H1 (cell line): ENCODE measurements at regions not wholly inside any gene's neighbourhood (a gene's known extent, or its start where the extent isn't known, plus 50 kb on each side); places are given as distances from the start of the nearest gene placed in this dataset.

Source experiments
- CTCF ChIA-PET: fragments of 300-600 bp; sonication (Branson Sonifier 250); formaldehyde crosslinking; loops from one replicate; lab custom pipeline; 2021; ENCODE audit not compliant: partially characterized antibody; lab: Charles Lee
- POLR2A ChIA-PET: fragments of 300-600 bp; sonication (Branson Sonifier 250); formaldehyde crosslinking; loops from one replicate; lab custom pipeline; 2021; ENCODE audit warnings: inconsistent platforms; ENCODE audit not compliant: partially characterized antibody; lab: Charles Lee
- DNase-seq, 2 experiments: peaks; one replicate each; pipeline versions ENCODE4 v3.0.0 to v3.0.0-alpha.2; 2010 to 2022; ENCODE audit warnings: low spot score in 2 of 2, low read depth in 1 of 2, mixed read lengths in 1 of 2
- FAIRE-seq: peaks from 2 replicates; lab custom pipeline; 2011; peaks lifted over from hg19 to GRCh38; lab: Jason Lieb, UNC
- H2AFZ ChIP-seq: 2 replicates; pipeline ENCODE4 v1.8.1; 2012; ENCODE audit warnings: low read length, inconsistent platforms
- H2AK5ac ChIP-seq: 2 replicates; pipeline ENCODE4 v1.6.1; 2013; ENCODE audit warnings: low read depth, low read length
- H2BK120ac ChIP-seq: replicated peaks from 2 replicates; pipeline ENCODE3; 2013; ENCODE audit warnings: low read depth, low read length, inconsistent platforms
- H2BK12ac ChIP-seq: 2 replicates; pipeline ENCODE4 v1.6.1; 2013; ENCODE audit warnings: low read depth, low read length
- H2BK15ac ChIP-seq: 2 replicates; pipeline ENCODE4 v1.6.1; 2013; ENCODE audit warnings: low read length
- H2BK20ac ChIP-seq: 2 replicates; pipeline ENCODE4 v1.6.1; 2013; ENCODE audit warnings: low read length
- H2BK5ac ChIP-seq: 2 replicates; pipeline ENCODE4 v1.6.1; 2013; ENCODE audit warnings: low read depth, low read length
- H3K14ac ChIP-seq: 2 replicates; pipeline ENCODE4 v1.6.1; 2013; ENCODE audit warnings: inconsistent platforms; ENCODE audit not compliant: insufficient read length
- H3K18ac ChIP-seq: 2 replicates; pipeline ENCODE4 v1.6.1; 2013; ENCODE audit warnings: low read length; ENCODE audit errors: extremely low read depth
- H3K23ac ChIP-seq: 2 replicates; pipeline ENCODE4 v1.6.1; 2013; ENCODE audit warnings: inconsistent platforms; ENCODE audit not compliant: insufficient read length
- H3K23me2 ChIP-seq: 2 replicates; pipeline ENCODE4 v1.6.1; 2013; ENCODE audit warnings: low read depth, low read length
- H3K27ac ChIP-seq: 2 replicates; pipeline ENCODE4 v1.6.1; 2011; ENCODE audit warnings: low read depth, low read length, inconsistent platforms
- H3K27me3 ChIP-seq, 4 experiments: replicated peaks in 1 of 4; 1 replicate in 1 of 4; 2 replicates in 3 of 4; pipeline versions ENCODE4 v1.6.1 to v1.8.1; 2011 to 2013; ENCODE audit warnings: low read length in 3 of 4, mild to moderate bottlenecking in 3 of 4, inconsistent platforms in 2 of 4, mixed read lengths in 2 of 4, moderate library complexity in 1 of 4; ENCODE audit not compliant: control insufficient read depth in 3 of 4, insufficient read depth in 3 of 4; ENCODE audit errors: extremely low read depth in 1 of 4
- H3K36me3 ChIP-seq, 4 experiments: 2 replicates each; pipeline versions ENCODE4 v1.6.1 to v1.8.1; 2011 to 2013; ENCODE audit warnings: mild to moderate bottlenecking in 4 of 4, low read length in 3 of 4, moderate library complexity in 2 of 4, control low read depth in 1 of 4, inconsistent platforms in 1 of 4; ENCODE audit not compliant: insufficient read depth in 4 of 4, control insufficient read depth in 2 of 4
- H3K4ac ChIP-seq: replicated peaks from 2 replicates; pipeline ENCODE3; 2013; ENCODE audit warnings: low read length, low read depth, mixed read lengths, inconsistent platforms; ENCODE audit not compliant: insufficient read length
- H3K4me1 ChIP-seq, 4 experiments: replicated peaks in 1 of 4; 1 replicate in 1 of 4; 2 replicates in 3 of 4; pipeline versions ENCODE4 v1.6.1 to v1.8.1; 2011 to 2013; ENCODE audit warnings: low read length in 3 of 4, inconsistent platforms in 2 of 4, mixed read lengths in 1 of 4; ENCODE audit not compliant: insufficient read depth in 4 of 4, control insufficient read depth in 3 of 4
- H3K4me2 ChIP-seq, 2 experiments: 2 replicates each; pipeline versions ENCODE4 v1.6.1 to v1.8.1; 2011 to 2013; ENCODE audit warnings: low read depth in 2 of 2, low read length in 2 of 2, control low read depth in 1 of 2, inconsistent platforms in 1 of 2, mild to moderate bottlenecking in 1 of 2; ENCODE audit not compliant: insufficient read depth in 1 of 2
- H3K4me3 ChIP-seq, 4 experiments: fragments of 200-600, 300-600 bp in 1 of 4; sonication (generic), shearing (Covaris generic), sonication (Bioruptor Twin) in 1 of 4; 2 replicates each; pipeline versions ENCODE4 v1.5.1 to v1.8.1; 2011 to 2016; ENCODE audit warnings: low read length in 4 of 4, low read depth in 3 of 4, control low read depth in 2 of 4, inconsistent platforms in 2 of 4, mild to moderate bottlenecking in 2 of 4, mixed read lengths in 1 of 4, moderate library complexity in 1 of 4; ENCODE audit not compliant: insufficient read depth in 2 of 4; ENCODE audit errors: extremely low read depth in 1 of 4
- H3K56ac ChIP-seq: replicated peaks from 2 replicates; pipeline ENCODE3; 2013; ENCODE audit warnings: low read depth, mild to moderate bottlenecking, mixed read lengths, low read length, inconsistent platforms; ENCODE audit not compliant: insufficient read length
- H3K79me1 ChIP-seq: 2 replicates; pipeline ENCODE4 v1.6.1; 2013; ENCODE audit warnings: low read depth, low read length, control low read depth
- H3K79me2 ChIP-seq, 2 experiments: 2 replicates each; pipeline versions ENCODE4 v1.6.1 to v1.8.1; 2012 to 2013; ENCODE audit warnings: low read length in 2 of 2, mild to moderate bottlenecking in 2 of 2, inconsistent platforms in 1 of 2; ENCODE audit not compliant: insufficient read depth in 2 of 2, control insufficient read depth in 1 of 2
- H3K9ac ChIP-seq, 4 experiments: replicated peaks in 1 of 4; 1 replicate in 1 of 4; 2 replicates in 3 of 4; pipeline versions ENCODE4 v1.6.1 to v1.8.1; 2011 to 2013; ENCODE audit warnings: low read depth in 3 of 4, low read length in 3 of 4, control low read depth in 2 of 4, mild to moderate bottlenecking in 2 of 4, moderate library complexity in 2 of 4, inconsistent platforms in 1 of 4; ENCODE audit errors: extremely low read depth in 1 of 4
- H3K9me3 ChIP-seq, 2 experiments: 2 replicates each; pipeline versions ENCODE4 v1.6.1 to v1.8.1; 2012 to 2013; ENCODE audit warnings: mild to moderate bottlenecking in 2 of 2, moderate library complexity in 2 of 2, control low read depth in 1 of 2, inconsistent platforms in 1 of 2, low read depth in 1 of 2, low read length in 1 of 2, mixed read lengths in 1 of 2; ENCODE audit not compliant: insufficient read depth in 2 of 2
- H4K20me1 ChIP-seq, 2 experiments: replicated peaks in 1 of 2; 2 replicates each; pipeline versions ENCODE3 to v1.8.1; 2011 to 2013; ENCODE audit warnings: inconsistent platforms in 2 of 2, low read length in 2 of 2, mild to moderate bottlenecking in 1 of 2; ENCODE audit not compliant: insufficient read depth in 2 of 2, control insufficient read depth in 1 of 2
- H4K5ac ChIP-seq: 2 replicates; pipeline ENCODE4 v1.6.1; 2013; ENCODE audit warnings: low read length, low read depth, mixed read lengths, inconsistent platforms; ENCODE audit not compliant: insufficient read length
- H4K8ac ChIP-seq: 2 replicates; pipeline ENCODE4 v1.8.0; 2013; ENCODE audit warnings: mild to moderate bottlenecking, moderate library complexity, low read length, inconsistent platforms; ENCODE audit not compliant: insufficient read depth; ENCODE audit errors: extremely low read depth
- H4K91ac ChIP-seq: replicated peaks from 2 replicates; pipeline ENCODE3; 2013; ENCODE audit warnings: low read length, mixed read lengths, inconsistent platforms; ENCODE audit not compliant: insufficient read length
- CTBP2 ChIP-seq: IDR thresholded peaks from 2 replicates; pipeline ENCODE4 v1.7.0; 2011; ENCODE audit warnings: borderline replicate concordance, mild to moderate bottlenecking, moderate library complexity, mixed read lengths, low read length; ENCODE audit not compliant: insufficient read depth, insufficient read length
- GTF2F1 ChIP-seq: IDR thresholded peaks from 2 replicates; pipeline ENCODE4 v1.6.1; 2012; ENCODE audit warnings: low read depth, low read length, improper control_type of control experiment, borderline replicate concordance
- POLR2AphosphoS5 ChIP-seq: IDR thresholded peaks from 2 replicates; pipeline ENCODE4 v1.6.1; 2011; ENCODE audit warnings: low read depth, low read length
- WGBS, 2 experiments: shearing (Covaris generic) in 1 of 2; methylation state at CpG; one replicate each; pipeline versions ENCODE4 v1.1.6 to v1.1.7; 2013 to 2015; ENCODE audit warnings: low lambda C conversion rate in 2 of 2, mixed read lengths in 2 of 2, inconsistent platforms in 1 of 2, low coverage in 1 of 2, missing lambda C conversion rate in 1 of 2; ENCODE audit not compliant: insufficient replicate concordance in 2 of 2, insufficient coverage in 1 of 2, insufficient read length in 1 of 2; ENCODE audit errors: extremely low coverage in 1 of 2, missing lambda C conversion rate in 1 of 2; 5-methylcytosine and 5-hydroxymethylcytosine counted together

GRCh38 chr5:88033191-88033590 lies 235.5 kb downstream of the TMEM161B start:
- no peak overlapping the region for H2AK5ac ChIP-seq
- H3K27ac ChIP-seq: no peak overlapping the region
- no peak overlapping the region for H4K8ac ChIP-seq
- no peak overlapping the region for H4K5ac ChIP-seq
- DNase-seq (no peak), FAIRE-seq (no peak)
- H3K14ac ChIP-seq: no peak overlapping the region
- no peak overlapping the region for H2BK120ac ChIP-seq
- no peaks in the 10 kb centered on the region for H3K36me3 ChIP-seq
- no peak overlapping the region for H3K9ac ChIP-seq
- no peak overlapping the region for H2BK20ac ChIP-seq
- no peaks in the 10 kb centered on the region for H4K20me1 ChIP-seq
- no peak overlapping the region for H3K56ac ChIP-seq
- no peaks in the 10 kb centered on the region for H3K23me2 ChIP-seq
- no peaks in the 10 kb centered on the region for H3K27me3 ChIP-seq
- H3K18ac ChIP-seq: no peak overlapping the region
- 81% methylated on average over 2 of the region's 2 CpGs; no CpG with 5 or more reads in 1 of the 2 experiments for WGBS, 2 experiments
- no peaks in the 10 kb centered on the region for H3K79me2 ChIP-seq
- H3K4me2 ChIP-seq: no peak overlapping the region
- H2BK15ac ChIP-seq: no peak overlapping the region
- peaks cover 0 to 2% (median 0%) of the 10 kb centered on the region in 4 experiments; a peak in 1 of 7 replicates for H3K4me1 ChIP-seq
- ChIA-PET POLR2A (no interaction called here), CTCF (no interaction called here)
- H3K79me1 ChIP-seq: no peaks in the 10 kb centered on the region
- no peaks in the 10 kb centered on the region for H3K9me3 ChIP-seq
- TF ChIP-seq POLR2AphosphoS5 (no peak), GTF2F1 (no peak), CTBP2 (no peak)
- H4K91ac ChIP-seq: no peak overlapping the region
- H3K4ac ChIP-seq: no peak overlapping the region
- no peak overlapping the region for H2AFZ ChIP-seq
- H3K23ac ChIP-seq: no peak overlapping the region
- no peak overlapping the region for H2BK12ac ChIP-seq
- H3K4me3 ChIP-seq: no peak overlapping the region
- H2BK5ac ChIP-seq: no peak overlapping the region
